ENCODE measurements at regions not wholly inside any gene's neighbourhood (a gene's known extent, or its start where the extent isn't known, plus 50 kb on each side); places are given as distances from the start of the nearest gene placed in this dataset.

GRCh38 chr4:181685461-181685860 is 557.7 kb upstream of the TENM3 start:
- no peak for DNase-seq

GRCh38 chr4:181685911-181686310 is 557.3 kb upstream of the TENM3 start:
- DNase-seq = no peak

- no peak for DNase-seq
These were observed 556.1 kb upstream of the TENM3 start for GRCh38 chr4:181687116-181687515.

DNA sequence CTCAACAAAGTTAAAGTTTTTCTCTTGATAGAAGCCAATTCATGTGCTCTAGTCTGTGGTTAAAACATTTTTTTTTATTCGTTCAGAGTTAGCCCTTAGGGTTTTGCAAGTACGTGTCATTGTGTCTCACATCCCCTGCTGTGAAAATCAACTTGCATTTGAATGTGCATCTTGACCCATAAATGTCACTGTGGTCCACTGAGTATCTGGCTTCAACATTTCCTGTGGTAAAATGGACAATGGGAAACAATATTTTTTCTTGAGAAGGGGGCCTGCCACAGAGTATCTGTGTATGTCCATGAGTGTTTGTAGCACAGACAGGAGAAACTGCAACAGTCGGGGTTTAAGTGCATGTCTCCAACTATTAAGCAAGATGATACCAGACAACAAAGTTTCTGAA is 554.8 kb upstream of the TENM3 start:
- DNase-seq = no peak

DNA sequence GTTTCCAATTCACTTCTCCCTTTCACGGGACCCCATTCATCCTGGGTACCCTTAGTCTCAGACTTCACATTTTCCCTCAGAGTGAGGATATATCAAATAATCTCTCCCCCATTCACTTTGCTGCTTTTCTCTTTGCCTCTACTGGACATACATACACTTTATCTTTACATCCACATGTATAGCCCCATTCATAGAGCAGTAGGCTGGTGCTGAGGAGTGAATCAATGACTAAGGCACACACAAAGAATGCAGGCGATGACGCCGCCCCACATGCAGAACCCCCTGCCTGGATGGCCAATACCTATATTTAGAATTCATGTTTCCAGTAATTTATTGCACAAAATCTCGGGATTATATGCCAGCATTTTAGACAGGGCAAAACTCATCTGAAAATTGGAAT is 554.3 kb upstream of the TENM3 start:
- no peak for DNase-seq

GRCh38 chr4:181690498-181690897 is 552.7 kb upstream of the TENM3 start:
- DNase-seq = no peak

DNA sequence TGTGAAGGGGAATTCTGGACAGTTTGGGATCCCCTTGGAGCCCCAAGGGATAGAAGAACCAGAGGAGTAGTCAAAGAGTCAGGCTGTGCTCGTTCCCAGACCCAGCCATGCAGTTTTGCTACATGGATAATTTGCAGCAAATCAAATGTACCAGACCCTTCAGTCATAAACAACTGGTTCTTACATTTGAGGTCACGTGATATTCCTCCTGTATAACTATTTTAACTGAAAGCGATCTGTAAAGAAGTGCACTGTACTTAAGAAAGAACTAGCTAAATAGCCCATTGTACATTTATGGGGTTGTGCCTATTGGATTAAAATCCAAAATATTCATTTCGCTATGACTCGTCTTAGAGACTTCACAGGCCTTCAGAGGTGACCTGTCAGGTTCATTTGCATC is 550.2 kb upstream of the TENM3 start:
- no peak for DNase-seq

DNA sequence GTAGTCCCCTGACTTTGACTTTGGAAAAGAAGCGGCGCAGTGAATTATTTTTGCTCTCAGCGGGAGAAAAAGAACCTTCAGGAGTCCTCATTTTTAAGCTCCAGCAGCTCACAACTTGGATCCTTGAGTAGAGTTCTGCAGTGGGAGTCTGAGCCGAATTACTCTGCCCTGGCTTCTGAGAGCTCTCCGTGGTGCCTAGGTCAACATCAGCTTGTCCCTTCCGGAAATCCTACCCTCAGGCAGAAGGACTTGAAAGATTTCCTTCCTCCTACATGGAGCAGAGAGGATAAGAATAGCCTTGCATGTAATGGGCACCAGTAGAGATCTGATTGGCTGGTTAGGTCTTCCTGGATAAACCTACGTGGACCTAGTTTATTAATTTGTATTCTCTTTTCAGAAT is 549.7 kb upstream of the TENM3 start:
- no peak for DNase-seq

DNA sequence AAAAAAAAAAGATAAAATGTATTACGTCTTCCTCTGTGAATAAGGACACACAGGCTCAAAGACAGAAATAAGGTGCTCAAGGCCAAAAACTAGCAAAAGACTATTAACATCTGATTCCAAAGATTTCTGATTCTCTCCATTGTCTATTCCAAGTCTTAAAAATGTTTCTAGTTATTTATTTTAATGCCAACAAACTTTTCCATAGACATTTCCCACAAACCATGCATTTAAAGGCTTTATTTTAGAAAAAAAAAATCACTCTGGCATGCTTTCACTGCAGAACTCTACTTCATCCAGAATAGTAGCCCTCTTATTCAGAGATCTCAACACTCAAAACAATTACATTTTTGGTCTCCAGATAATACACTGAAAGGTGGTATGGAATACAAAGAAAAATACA is 545.0 kb upstream of the TENM3 start:
- no peak for DNase-seq

GRCh38 chr4:181701214-181701613 is 542.0 kb upstream of the TENM3 start:
- no peak for DNase-seq

GRCh38 chr4:181701894-181702293 is 541.3 kb upstream of the TENM3 start:
- DNase-seq = no peak

DNA sequence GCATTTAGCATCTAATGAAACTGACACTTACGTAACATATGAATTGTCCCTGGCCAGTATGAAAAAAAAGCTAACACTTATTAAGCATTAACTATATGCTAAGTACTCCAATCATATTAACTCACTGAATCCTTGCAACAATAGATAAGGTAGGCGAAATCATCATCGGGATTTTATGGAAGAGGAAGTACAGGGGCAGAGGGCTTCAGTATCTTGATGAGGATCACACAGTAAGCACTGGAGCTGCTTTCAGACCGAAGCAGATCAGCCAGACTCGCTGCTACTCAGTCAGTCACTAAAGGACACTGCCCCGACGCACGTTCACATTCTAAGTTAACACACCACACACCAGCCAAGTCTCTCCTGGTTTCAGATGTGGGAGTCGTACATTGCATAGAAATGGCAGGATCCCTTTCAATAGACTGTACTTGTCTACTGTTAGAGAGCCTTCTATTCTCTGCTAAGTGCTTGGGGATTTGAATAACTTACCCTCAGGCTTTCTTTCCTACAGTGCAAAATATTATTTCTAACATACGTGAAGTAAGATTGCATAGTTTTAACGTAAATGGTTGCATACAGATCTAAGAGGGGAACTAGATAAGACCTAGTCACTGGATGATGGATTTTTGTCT is 540.2 kb upstream of the TENM3 start:
- no peak for DNase-seq

- no peak for DNase-seq
These were observed 533.1 kb upstream of the TENM3 start for GRCh38 chr4:181710143-181710542.

DNA sequence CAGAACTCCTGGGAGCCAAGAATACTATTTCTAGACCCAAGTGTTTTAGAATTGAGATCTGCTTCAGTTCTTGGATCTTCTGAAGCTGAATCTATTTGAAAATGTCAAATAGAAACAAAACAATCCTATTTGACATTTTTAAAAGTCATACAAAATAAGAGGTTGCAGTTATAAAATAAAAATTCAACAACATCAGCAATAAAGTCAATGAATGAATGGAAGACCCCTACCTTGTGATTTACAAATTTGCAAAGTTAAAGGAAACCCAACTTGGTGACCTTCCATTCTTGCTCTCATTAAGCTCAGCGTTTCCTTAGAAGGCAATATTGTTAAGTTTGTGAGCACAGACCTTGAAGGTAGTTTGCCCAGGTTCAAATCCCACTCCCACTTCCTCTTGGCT is 531.8 kb upstream of the TENM3 start:
- no peak for DNase-seq

DNA sequence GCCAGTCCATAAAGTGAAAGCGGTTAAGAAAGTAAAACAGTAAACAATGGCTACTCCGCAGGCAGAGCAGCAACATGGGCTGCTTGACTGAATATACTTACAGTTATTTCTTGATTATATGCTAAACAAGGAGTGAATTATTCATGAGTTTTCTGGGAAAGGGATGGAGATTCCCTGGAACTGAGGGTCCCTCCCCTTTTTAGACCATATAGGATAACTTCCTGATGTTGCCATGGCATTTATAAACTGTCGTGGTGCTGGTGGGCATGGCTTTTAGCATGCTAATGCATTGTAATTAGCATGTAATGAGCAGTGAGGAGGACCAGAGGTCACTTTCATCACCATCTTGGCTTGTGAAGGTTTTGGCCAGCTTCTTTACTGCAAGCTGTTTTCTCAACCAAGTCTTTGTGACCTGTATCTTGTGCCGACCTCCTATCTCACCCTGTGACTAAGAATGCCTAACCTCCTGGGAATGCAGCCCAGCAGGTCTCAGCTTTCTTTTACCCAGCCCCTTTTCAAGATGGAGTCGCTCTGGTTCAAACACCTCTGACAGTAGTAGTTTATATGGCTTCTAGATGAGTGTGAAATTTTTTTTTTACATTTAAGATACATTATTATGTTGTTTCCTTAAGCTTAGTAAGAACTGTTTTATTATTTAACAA is 514.8 kb upstream of the TENM3 start:
- no peak for DNase-seq

DNA sequence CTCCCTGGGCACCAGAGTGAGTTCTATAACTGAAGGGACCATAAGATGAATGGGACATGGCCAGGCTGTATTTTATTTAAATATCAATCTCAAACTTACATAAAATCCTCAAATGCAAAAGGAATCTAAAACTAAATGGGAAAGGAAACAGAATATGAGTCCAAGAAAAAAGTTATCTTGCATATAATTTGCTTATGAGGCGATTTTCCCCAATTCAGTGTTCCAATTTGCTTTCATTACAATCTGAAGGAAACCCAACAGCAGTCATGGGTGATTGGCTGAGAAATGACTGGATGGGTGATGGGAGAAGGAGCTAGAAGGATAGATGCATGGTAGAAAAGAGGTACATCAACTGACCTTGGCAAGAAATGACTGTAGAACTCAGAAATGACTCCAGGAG is 511.3 kb upstream of the TENM3 start:
- DNase-seq = no peak

- no peak for DNase-seq
These were observed 505.5 kb upstream of the TENM3 start for GRCh38 chr4:181737744-181738143.

- no peak for DNase-seq
These were observed 504.2 kb upstream of the TENM3 start for GRCh38 chr4:181739031-181739430.

DNA sequence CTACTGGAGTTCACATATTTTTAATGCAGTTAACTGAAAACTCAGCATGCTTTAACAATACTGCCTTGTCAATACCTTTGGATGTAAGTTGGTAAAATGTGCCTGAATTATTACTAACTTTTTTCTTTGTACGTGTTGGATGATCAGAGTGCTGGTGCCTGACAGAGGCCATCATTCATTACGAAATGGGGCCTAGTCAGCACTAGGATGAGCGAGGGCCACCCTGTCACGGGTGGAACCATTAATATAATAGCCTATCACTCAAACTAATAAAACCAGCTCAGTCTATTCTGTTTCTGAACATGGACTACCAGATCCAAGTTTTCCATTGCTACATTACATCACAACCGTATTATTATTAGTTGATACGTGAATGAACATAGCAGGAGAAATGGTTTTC is 501.7 kb upstream of the TENM3 start:
- no peak for DNase-seq

DNA sequence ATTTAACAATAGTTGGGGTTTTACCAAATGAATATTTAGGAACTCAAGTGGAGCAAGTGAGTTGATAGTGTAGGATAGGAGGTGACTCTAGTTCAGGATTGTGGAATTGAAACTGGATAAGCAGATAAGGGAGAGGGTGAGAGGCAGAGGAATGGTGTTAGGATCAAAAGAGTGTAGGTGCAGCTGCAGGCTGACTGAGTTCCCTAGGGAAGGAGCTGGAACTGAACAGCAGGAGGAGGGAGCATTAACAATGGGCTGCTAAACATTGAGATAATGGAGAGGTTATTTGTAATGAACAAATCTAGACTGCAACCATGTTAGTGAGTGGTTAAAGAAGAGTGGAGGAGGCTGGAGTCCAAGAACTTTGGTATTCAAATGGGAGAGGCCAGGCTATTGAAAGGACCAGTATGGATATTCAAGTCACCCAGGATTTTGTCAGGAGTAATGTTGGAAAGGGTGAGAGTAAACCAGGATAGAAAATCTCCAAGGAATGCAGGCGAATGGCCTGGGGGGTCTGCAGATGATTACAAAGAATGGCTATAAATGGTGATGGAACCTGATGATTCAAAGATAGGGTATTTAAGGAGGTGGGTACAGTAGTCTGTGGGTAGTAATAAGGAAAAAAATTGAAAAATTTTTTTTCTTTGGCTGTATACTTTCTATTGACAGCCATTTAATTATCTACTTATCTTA is 497.1 kb upstream of the TENM3 start:
- DNase-seq = no peak

DNA sequence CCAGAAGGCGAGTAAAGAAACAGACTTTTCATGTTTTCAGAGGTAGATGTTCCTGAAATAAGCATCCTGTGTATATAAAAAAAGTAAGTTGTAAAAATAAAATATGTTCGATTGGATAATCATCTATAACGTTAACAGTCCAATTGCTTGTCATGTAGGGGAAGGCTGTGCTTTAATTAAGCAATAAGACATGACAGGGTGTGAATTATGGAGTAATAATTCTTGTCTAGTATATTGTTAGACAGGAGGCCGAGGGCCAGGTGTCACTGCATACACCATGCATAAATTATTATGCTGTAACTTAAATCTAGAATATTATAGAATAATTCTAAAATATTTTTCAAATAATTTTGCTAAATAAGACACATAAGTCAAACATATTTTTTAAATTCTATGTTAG is 494.6 kb upstream of the TENM3 start:
- no peak for DNase-seq

DNA sequence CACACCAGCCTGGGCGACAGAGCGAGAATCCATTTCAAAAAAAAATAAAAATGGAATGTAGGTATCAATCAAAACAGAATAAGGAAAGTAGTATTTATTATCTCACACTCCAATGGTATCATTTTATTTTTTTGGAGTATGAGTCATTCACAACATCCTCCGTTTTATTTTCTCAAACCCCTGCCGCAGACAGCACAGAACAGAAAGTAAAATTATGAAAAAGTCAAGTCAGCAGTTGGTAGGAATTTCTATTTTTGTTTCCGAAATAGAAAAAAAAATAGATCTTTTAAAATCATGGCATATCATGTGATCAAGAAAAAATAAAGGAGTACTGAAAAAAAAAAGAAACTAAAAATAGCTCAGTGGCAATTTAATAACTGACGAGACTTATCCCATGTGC is 490.7 kb upstream of the TENM3 start:
- DNase-seq = no peak

DNA sequence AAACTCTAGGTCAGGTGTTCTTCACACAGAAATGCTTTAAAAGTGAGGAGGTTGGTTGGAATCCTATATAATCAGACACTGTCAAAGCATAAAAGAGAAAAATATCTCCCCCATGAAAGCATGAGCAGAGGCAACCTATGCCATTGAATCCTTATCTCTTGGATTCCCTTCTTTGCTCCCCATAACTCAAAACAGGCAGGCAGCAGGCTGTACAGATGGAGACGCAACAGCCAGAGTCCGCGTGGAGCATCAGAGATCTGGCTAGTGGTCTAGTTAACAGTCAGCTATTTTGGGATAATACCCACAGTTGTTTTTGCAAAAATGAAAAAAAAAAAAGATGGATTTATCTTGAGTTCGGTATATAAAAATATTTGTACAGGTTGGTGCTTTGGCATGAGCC is 490.0 kb upstream of the TENM3 start:
- DNase-seq = no peak

DNA sequence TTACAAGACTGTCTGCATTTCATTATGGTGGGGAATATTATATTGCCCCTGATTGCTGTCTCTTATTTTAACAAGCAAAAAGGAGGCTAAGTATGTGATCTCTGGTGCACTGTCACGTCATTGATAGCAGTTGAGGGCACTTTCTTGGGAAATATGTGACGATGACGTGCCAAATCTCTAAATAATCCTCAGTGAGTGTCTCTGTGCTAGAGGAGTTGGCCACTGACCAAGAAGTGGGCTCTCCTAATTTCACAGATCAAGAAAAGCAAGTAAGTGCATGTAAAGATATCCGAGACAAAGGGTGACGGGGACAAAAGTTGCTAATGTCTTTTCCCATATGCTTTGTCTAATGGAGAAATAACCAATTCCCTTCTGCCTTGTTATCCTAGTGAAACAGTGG is 487.4 kb upstream of the TENM3 start:
- DNase-seq = no peak

All from NCI-H526 (cell line).